ENCODE measurements at regions not wholly inside any gene's neighbourhood (a gene's known extent, or its start where the extent isn't known, plus 50 kb on each side); places are given as distances from the start of the nearest gene placed in this dataset.

GRCh38 chr6:147742440-147742839 is 233.9 kb downstream of the SAMD5 start:
- TF ChIP-seq CTCF (IDR thresholded peaks at IDR 0.05; ENCODE audit: low read depth, low read length) (no peak), POLR2A (IDR thresholded peaks at IDR 0.05; ENCODE audit: extremely low read depth, insufficient read length) (no peak)
